A549 (cell line): ENCODE measurements at regions not wholly inside any gene's neighbourhood (a gene's known extent, or its start where the extent isn't known, plus 50 kb on each side); places are given as distances from the start of the nearest gene placed in this dataset.

Experiments
- ATAC-seq, 2 experiments: fragments of 200-7000 bp in 1 of 2; fragments of >200 bp in 1 of 2; cut with Nextera tagmentation in 1 of 2; cut with Tn5 transposase in 1 of 2; 3 replicates each; pipeline versions ENCODE4 v1.8.0 to v1.9.1; 2018 to 2020; ENCODE audit warnings: mild to moderate bottlenecking in 1 of 2, moderate library complexity in 1 of 2
- CTCF ChIA-PET: fragments of 300-600 bp; sonication (Branson Sonifier 250); formaldehyde crosslinking; extraction: SDS; loops from one replicate; lab custom pipeline; 2021; ENCODE audit warnings: antibody characterized with exemption, inconsistent platforms; lab: Yijun Ruan, JAX
- POLR2A ChIA-PET: fragments of 350-600 bp; formaldehyde crosslinking; extraction: SDS; loops from one replicate; lab custom pipeline; 2021; ENCODE audit warnings: antibody characterized with exemption, inconsistent platforms; lab: Yijun Ruan, JAX
- DNase-seq, 2 experiments: peaks; one replicate each; pipeline versions ENCODE4 v3.0.0 to v3.0.0-alpha.2; 2011 to 2016; ENCODE audit warnings: low read depth in 1 of 2, low spot score in 1 of 2
- FAIRE-seq: peaks from 2 replicates; lab custom pipeline; 2011; peaks lifted over from hg19 to GRCh38; lab: Jason Lieb, UNC
- H3K27ac ChIP-seq, 2 experiments: fragments of >200 bp; sonication (Bioruptor Twin); formaldehyde crosslinking; 3 replicates each; pipeline ENCODE4 v1.5.1; 2016 to 2017
- H3K4me1 ChIP-seq: fragments of >200 bp; sonication (Bioruptor Twin); formaldehyde crosslinking; 3 replicates; pipeline ENCODE4 v1.6.1; 2016
- H3K4me2 ChIP-seq: fragments of >200 bp; sonication (Bioruptor Twin); formaldehyde crosslinking; 3 replicates; pipeline ENCODE4 v1.6.1; 2016
- H3K4me3 ChIP-seq: fragments of >200 bp; sonication (Bioruptor Twin); formaldehyde crosslinking; 3 replicates; pipeline ENCODE4 v1.5.1; 2016
- H3K9me3 ChIP-seq: fragments of >200 bp; sonication (Bioruptor Twin); formaldehyde crosslinking; 3 replicates; pipeline ENCODE4 v1.6.1; 2016
- CEBPB ChIP-seq, 2 experiments: fragments of >200 bp in 1 of 2; sonication (Bioruptor Twin) in 1 of 2; formaldehyde crosslinking in 1 of 2; IDR thresholded peaks; 2 replicates each; pipeline ENCODE4 v1.6.1; 2012 to 2016
- EHF ChIP-seq: fragments of 250-450 bp; sonication (Bioruptor Pico); IDR thresholded peaks from 2 replicates; pipeline ENCODE4 v1.5.0; 2020; ENCODE audit warnings: mild to moderate bottlenecking
- EHMT2 ChIP-seq: fragments of 200-600 bp; sonication (generic); IDR thresholded peaks from 2 replicates; pipeline ENCODE4 v1.6.1; 2016; ENCODE audit warnings: antibody characterized with exemption, low read depth, mild to moderate bottlenecking, moderate library complexity
- FOXS1 ChIP-seq: fragments of 250-450 bp; sonication (Bioruptor Pico); IDR thresholded peaks from 2 replicates; pipeline ENCODE4 v1.5.0; 2020; ENCODE audit warnings: mild to moderate bottlenecking, moderate library complexity
- HOXB13 ChIP-seq: fragments of 250-450 bp; sonication (Bioruptor Pico); IDR thresholded peaks from 2 replicates; pipeline ENCODE4 v1.5.0; 2020; ENCODE audit warnings: low read depth, mild to moderate bottlenecking, moderate library complexity
- HOXB5 ChIP-seq: fragments of 250-450 bp; sonication (Bioruptor Pico); IDR thresholded peaks from 2 replicates; pipeline ENCODE4 v1.5.0; 2020; ENCODE audit warnings: mild to moderate bottlenecking, moderate library complexity
- MAFK ChIP-seq: fragments of 450-650 bp; IDR thresholded peaks from 2 replicates; pipeline ENCODE4 v1.6.1; 2014; ENCODE audit not compliant: partially characterized antibody
- MYC ChIP-seq: IDR thresholded peaks from 2 replicates; pipeline ENCODE4 v1.6.1; 2012; ENCODE audit warnings: mild to moderate bottlenecking, inconsistent platforms, low read length, improper control_type of control experiment, borderline replicate concordance
- NR3C1 ChIP-seq: fragments of >200 bp; sonication (Bioruptor Twin); formaldehyde crosslinking; IDR thresholded peaks from 3 replicates; pipeline ENCODE4 v1.6.1; 2017
- POLR2A ChIP-seq: IDR thresholded peaks from 2 replicates; pipeline ENCODE4 v1.6.1; 2012; ENCODE audit warnings: mild to moderate bottlenecking, low read length
- REST ChIP-seq: fragments of 200-600 bp; sonication (generic); IDR thresholded peaks from 2 replicates; pipeline ENCODE4 v1.6.1; 2016; ENCODE audit warnings: antibody characterized with exemption, mild to moderate bottlenecking, moderate library complexity
- SMC3 ChIP-seq: fragments of >200 bp; sonication (Bioruptor Twin); formaldehyde crosslinking; IDR thresholded peaks from 3 replicates; pipeline ENCODE4 v1.6.1; 2018; ENCODE audit warnings: inconsistent platforms
- ZFP36 ChIP-seq: fragments of 450-650 bp; IDR thresholded peaks from 2 replicates; pipeline ENCODE4 v1.6.1; 2014; ENCODE audit warnings: borderline replicate concordance; ENCODE audit not compliant: partially characterized antibody
- WGBS: methylation state at CpG from one replicate; pipeline ENCODE4 v1.1.6; 2017; ENCODE audit errors: missing lambda C conversion rate; 5-methylcytosine and 5-hydroxymethylcytosine counted together
- small RNA-seq, 6 experiments: library from RNA; depleted of rRNA; stranded (forward); fragments of <200 nt; gene quantifications; one replicate each; pipeline ENCODE3, GENCODE V24; 2012
- TF ChIP-seq, protein P1 (sequence below): fragments of >200 bp; sonication (Bioruptor Twin); formaldehyde crosslinking; IDR thresholded peaks from 2 replicates; pipeline ENCODE4 v1.6.1; 2016

DNA sequence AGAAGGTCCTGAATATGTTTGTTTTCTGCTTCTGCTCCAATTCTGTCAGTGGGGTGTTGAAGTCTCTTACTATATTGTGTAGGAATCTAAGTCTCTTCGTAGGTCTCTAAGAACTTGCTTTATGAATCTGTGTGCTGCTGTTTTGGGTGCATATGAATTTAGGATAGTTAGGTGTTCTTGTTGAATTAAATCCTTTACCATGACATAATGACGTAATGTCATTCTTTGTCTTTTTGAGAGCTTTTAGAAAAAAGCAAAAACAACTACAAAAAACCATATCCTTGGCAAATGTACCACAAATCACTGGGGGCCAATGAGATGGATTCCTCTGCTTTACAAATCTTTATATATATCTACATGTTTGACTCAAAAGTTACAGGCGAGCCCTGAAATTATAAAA, 576.1 kb downstream of the CDH18 start:
- no peak for FAIRE-seq
- H3K9me3 ChIP-seq, result no peaks in the 10 kb centered on the region
- 17% methylated on average over 3 of the region's 3 CpGs for WGBS

More for the DNA sequence above, 576.1 kb downstream of the CDH18 start:
- ChIA-PET POLR2A (no interaction called here), CTCF (no interaction called here)
- no peak overlapping the region for H3K4me3 ChIP-seq
- H3K4me1 ChIP-seq, result no peaks in the 10 kb centered on the region
- no peak overlapping the region for H3K27ac ChIP-seq
- DNase-seq, result no peak
- TF ChIP-seq REST (no peak), CEBPB (IDR thresholded peaks at IDR 0.05) (no peak), POLR2A (no peak), SMC3 (no peak), EHF (CRISPR knock-in tag) (no peak), MYC (no peak), HOXB5 (CRISPR knock-in tag) (no peak), MAFK (no peak), FOXS1 (CRISPR knock-in tag) (no peak), ZFP36 (no peak), NR3C1 (no peak), EHMT2 (no peak), HOXB13 (no peak)
- TF ChIP-seq, protein P1, sequence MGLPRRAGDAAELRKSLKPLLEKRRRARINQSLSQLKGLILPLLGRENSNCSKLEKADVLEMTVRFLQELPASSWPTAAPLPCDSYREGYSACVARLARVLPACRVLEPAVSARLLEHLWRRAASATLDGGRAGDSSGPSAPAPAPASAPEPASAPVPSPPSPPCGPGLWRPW, result no peak
- H3K4me2 ChIP-seq, result no peak overlapping the region
- no peak for ATAC-seq

Small RNA genes in the stretch of these regions (small RNA-seq; reads per million reads assigned to genes)
- gene AC025768.1 (0 reads per million in 6 experiments), gene RF00017 (0 reads per million in 6 experiments), gene RF00136 (0 reads per million in 6 experiments), gene RN7SL58P (0 reads per million in 6 experiments)
